DOHH2 (cell line): ENCODE measurements at regions not wholly inside any gene's neighbourhood (a gene's known extent, or its start where the extent isn't known, plus 50 kb on each side); places are given as distances from the start of the nearest gene placed in this dataset.

Source experiments
- CTCF ChIP-seq: fragments of 200-600 bp; sonication (generic); IDR thresholded peaks from one replicate; pipeline ENCODE4 v1.5.1; 2014; ENCODE audit warnings: antibody characterized with exemption, mild to moderate bottlenecking, low read depth, low read length; ENCODE audit not compliant: poor library complexity, severe bottlenecking
- EZH2phosphoT487 ChIP-seq: fragments of 200-600 bp; sonication (generic); IDR thresholded peaks from 2 replicates; pipeline ENCODE4 v1.6.1; 2017; ENCODE audit warnings: borderline replicate concordance, mild to moderate bottlenecking, antibody characterized with exemption, low read length, moderate library complexity, mixed read lengths

- TF ChIP-seq CTCF (peak; percentile 56), EZH2phosphoT487 (no peak)
Measured at GRCh38 chr11:20243974-20244373, 83.7 kb upstream of the DBX1 start.
